KOPT-K1 (cell line): ENCODE measurements at regions not wholly inside any gene's neighbourhood (a gene's known extent, or its start where the extent isn't known, plus 50 kb on each side); places are given as distances from the start of the nearest gene placed in this dataset.

Source experiments
- H3K27ac ChIP-seq: fragments of 200-600 bp; sonication (generic); 2 replicates; pipeline ENCODE4 v1.5.1; 2016; ENCODE audit warnings: antibody characterized with exemption, mild to moderate bottlenecking, low read depth, low read length; ENCODE audit not compliant: poor library complexity, severe bottlenecking
- H3K36me3 ChIP-seq: fragments of 200-600 bp; sonication (generic); 2 replicates; pipeline ENCODE4 v1.5.1; 2017; ENCODE audit warnings: antibody characterized with exemption, mild to moderate bottlenecking, low read length, moderate library complexity; ENCODE audit not compliant: insufficient read depth
- H3K9me3 ChIP-seq: fragments of 200-600 bp; sonication (generic); 2 replicates; pipeline ENCODE4 v1.5.1; 2017; ENCODE audit warnings: antibody characterized with exemption, low read length, mild to moderate bottlenecking; ENCODE audit not compliant: insufficient read depth, poor library complexity, severe bottlenecking

- no peak overlapping the region for H3K27ac ChIP-seq
- H3K36me3 ChIP-seq: no peaks in the 10 kb centered on the region
- no peaks in the 10 kb centered on the region for H3K9me3 ChIP-seq
These were observed 67.8 kb upstream of the TMCC3 start for GRCh38 chr12:94718114-94718513.

DNA sequence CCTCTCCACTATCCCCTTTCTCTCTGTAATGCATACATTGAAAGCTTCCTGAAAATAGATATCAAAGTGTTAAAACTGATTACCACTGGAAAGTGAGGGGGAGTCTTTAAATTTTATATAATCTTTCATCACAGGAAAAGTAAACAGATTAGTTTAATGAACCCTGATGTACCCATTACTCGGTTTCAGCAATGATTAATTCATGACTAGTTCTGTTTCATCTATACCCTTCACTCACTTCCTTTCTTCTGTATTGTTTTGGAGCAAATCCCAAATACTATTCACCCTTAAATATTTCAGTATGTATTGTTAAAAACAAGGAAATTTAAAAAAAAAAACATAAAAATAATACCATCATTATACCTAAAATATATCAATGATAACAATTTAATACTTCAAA is 67.3 kb upstream of the TMCC3 start:
- Histone ChIP-seq H3K27ac (no peak overlapping the region), H3K9me3 (no peaks in the 10 kb centered on the region), H3K36me3 (no peaks in the 10 kb centered on the region)

DNA sequence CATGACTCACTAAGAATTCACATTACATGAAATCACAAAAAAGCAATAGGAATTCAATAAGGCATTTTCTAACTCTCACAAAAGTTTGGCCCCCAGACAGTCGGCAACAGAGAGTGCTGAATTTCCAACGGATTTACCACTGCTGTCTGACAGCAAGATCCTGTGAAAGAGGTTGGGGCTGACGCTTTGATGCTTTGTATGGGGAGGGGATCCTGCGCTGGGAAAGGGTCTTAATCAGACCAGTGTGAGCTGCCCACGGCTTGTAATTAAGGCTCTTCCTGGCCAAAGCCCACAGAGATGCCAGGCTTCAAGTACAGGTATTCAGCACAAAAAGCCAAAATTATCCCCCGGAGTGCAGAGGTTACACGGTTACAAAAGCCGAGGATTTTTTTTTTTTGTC is 66.8 kb upstream of the TMCC3 start:
- Histone ChIP-seq H3K36me3 (no peaks in the 10 kb centered on the region), H3K9me3 (no peaks in the 10 kb centered on the region), H3K27ac (no peak overlapping the region)

- Histone ChIP-seq H3K9me3 (no peaks in the 10 kb centered on the region), H3K27ac (no peak overlapping the region)
These were observed 66.0 kb upstream of the TMCC3 start for GRCh38 chr12:94716339-94716738.

DNA sequence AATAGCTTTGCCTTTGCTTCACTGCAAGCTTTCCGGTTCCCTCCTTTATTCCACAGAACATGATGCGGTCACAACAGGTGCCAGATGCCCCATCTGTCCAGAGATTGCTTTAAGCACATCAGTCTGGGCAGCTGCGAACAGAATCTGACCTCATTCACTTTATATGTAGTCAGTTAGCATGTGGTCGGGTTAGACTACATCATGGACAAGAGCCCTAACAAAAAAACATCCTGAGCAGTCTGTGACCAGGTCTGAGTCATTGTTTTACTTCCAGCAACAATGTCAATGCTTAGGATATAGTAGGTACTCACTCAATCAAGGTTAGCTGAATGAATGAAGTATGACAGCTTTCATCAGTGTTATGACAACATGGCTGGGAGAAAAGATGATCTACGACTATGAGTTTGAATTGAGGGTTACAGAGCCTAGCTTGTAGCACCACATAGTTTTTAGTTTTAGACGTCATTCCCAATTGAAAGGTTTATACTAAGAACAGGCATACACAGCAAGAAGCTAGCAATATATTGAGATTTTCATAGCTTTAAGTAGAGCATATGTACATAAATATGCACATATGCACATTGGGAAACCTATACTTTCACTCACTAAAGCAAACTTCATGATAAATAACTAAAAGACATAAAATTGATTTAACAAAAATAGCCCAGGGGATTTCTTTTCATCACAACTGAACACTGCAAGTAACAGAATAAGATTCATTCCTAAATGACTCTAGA is 64.2 kb upstream of the TMCC3 start:
- Histone ChIP-seq H3K9me3 (no peaks in the 10 kb centered on the region), H3K27ac (no peak overlapping the region), H3K36me3 (no peaks in the 10 kb centered on the region)

More at GRCh38 chr12:94716339-94716738, 66.0 kb upstream of the TMCC3 start:
- no peaks in the 10 kb centered on the region for H3K36me3 ChIP-seq

GRCh38 chr12:94712815-94713515 is 62.6 kb upstream of the TMCC3 start:
- Histone ChIP-seq H3K9me3 (no peaks in the 10 kb centered on the region), H3K27ac (no peak overlapping the region), H3K36me3 (no peaks in the 10 kb centered on the region)

DNA sequence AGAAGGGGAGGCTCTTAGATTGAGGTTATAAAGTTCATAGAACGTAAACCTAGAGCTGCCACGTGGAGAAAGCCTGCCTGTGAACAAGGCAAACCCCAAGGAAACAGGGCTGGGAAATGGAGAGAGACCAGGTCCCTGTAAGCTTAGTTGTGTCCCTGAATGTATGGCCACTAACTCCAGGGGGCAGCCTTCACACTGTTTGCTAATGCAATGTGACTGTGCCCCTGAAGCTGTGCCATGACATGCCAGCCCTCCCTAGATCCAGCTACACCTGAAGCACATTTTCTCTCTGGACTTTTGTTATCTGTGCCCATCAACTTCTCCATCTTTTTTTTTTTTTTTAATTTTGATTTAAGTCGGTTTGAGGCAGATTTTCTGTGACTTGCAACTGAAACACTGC is 60.6 kb upstream of the TMCC3 start:
- Histone ChIP-seq H3K9me3 (no peaks in the 10 kb centered on the region), H3K36me3 (no peaks in the 10 kb centered on the region), H3K27ac (no peak overlapping the region)

GRCh38 chr12:94707892-94708291 is 57.5 kb upstream of the TMCC3 start:
- Histone ChIP-seq H3K27ac (no peak overlapping the region), H3K36me3 (no peaks in the 10 kb centered on the region), H3K9me3 (no peaks in the 10 kb centered on the region)

DNA sequence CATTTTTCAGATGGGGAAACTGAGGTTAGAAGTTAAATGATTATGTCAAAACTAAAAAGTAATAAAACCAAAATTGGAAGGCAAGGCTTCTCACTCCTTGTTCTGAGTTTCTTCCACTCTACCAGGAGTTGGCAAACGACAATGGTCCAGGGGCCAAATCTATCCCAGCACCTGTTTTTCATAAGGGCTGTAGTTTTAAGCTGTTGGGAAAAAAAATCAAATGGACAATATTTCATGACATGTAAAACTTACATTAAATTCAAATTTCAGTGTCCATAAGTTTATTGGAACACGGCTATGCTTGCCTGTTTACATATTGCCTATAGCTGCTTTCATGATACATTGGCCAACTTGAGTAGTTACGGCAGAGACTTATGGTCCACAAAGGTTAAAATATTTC is 56.7 kb upstream of the TMCC3 start:
- Histone ChIP-seq H3K9me3 (no peaks in the 10 kb centered on the region), H3K36me3 (no peaks in the 10 kb centered on the region), H3K27ac (no peak overlapping the region)

- H3K27ac ChIP-seq: no peak overlapping the region
- H3K9me3 ChIP-seq: no peaks in the 10 kb centered on the region
- no peaks in the 10 kb centered on the region for H3K36me3 ChIP-seq
These were observed 55.9 kb upstream of the TMCC3 start for GRCh38 chr12:94706250-94706661.

DNA sequence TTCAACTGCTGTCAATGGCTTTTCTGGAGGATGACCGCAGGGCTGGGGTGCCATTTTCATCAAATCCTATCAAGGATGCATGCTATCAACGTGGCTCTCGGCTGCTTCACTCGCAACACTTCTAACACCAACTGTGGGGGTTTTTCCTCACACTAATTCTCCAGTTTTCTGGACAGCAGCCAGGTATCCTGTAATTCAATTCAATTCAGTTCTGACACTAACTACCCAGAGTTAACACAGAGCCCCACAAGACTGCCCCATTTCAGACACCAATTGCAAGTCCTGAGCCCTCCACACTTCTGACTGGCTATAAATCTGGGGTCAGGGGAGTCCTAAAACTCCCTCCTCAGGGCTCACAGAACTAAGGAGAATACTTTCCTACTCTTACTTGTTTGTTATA is 55.3 kb upstream of the TMCC3 start:
- Histone ChIP-seq H3K36me3 (no peaks in the 10 kb centered on the region), H3K9me3 (no peaks in the 10 kb centered on the region), H3K27ac (no peak overlapping the region)

DNA sequence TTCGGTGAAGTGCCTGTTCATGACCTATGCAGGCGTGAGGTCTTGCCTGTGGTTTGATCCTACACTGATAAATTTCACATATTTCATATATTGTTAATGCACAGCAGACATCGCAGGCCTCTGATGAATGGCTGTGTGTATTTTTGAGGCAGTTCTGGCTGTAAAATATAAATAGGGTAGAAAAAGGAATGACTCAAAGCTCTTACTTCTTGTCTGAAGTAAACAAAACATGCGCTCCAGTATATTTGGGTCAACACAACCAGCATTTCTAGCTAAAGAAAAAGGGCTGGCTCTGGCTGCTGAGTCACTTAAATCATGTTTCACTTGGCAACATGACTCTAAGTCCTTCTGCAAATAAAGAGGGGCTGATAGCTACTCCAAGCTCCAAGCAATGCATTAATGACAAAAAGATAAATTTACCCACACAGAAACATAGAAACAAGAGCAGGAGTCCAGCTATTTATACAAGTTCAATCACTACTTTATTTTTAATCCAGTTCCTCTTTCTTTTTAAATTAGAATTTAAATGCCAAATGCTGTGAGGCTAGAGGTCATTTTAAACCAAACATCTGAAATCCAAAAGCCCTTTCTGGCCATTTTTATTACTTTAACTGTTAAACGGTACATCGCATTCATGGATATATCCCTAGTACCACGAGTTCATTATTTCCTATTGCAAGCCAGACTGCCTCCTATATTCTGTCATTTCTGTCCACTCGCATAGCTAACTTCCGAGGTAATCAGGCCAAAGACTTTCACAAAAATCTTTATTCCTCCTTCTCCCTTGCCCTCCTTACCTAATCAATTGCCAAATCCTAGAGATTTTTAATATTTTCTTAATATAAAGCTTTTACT is 54.3 kb upstream of the TMCC3 start:
- Histone ChIP-seq H3K27ac (no peak overlapping the region), H3K9me3 (no peaks in the 10 kb centered on the region), H3K36me3 (no peaks in the 10 kb centered on the region)

GRCh38 chr12:94702696-94703095 is 52.3 kb upstream of the TMCC3 start:
- no peaks in the 10 kb centered on the region for H3K36me3 ChIP-seq
- no peak overlapping the region for H3K27ac ChIP-seq
- H3K9me3 ChIP-seq: no peaks in the 10 kb centered on the region

DNA sequence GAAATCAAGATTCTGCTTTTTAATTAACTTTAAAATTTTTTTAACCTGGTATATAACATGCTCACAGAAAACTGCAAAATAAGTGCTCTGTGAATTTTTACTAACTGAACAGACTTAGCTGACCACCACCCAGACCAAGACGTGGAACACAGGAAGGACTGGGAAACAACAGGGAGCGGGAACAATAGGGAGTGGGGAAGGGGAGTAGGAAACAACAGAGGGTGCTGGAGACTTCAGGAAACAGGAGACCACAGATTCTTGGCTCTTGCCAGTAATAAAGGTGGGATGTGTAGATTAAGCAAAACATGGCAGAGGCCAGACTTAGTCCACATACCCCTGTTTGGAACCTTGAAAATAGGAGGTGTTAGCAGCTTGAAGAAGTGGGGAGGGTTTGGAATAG is 51.4 kb upstream of the TMCC3 start:
- H3K27ac ChIP-seq: no peak overlapping the region
- H3K9me3 ChIP-seq: no peaks in the 10 kb centered on the region
- H3K36me3 ChIP-seq: no peaks in the 10 kb centered on the region

- Histone ChIP-seq H3K27ac (no peak overlapping the region), H3K9me3 (no peaks in the 10 kb centered on the region), H3K36me3 (no peaks in the 10 kb centered on the region)
These were observed 50.3 kb upstream of the TMCC3 start for GRCh38 chr12:94700662-94701061.
